ENCODE measurements at regions not wholly inside any gene's neighbourhood (a gene's known extent, or its start where the extent isn't known, plus 50 kb on each side); places are given as distances from the start of the nearest gene placed in this dataset.

DNA sequence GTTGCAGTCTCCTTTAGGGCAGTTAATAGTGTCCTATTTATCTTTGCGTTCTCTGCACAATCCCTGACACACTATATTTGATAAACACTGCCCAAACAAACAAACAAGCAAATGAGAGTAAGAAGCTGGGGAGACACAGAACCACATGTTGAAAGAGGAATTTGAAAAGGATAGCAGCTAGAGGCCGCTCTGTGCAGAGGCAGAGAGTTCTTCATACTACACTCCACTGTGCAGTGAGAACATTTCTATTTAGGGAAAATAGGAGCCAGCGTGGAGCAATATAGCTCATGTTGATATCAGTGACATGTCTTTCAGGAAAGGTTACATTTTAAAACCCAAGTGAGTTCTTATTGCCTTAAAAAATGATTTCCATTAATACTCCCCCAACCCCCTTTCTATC is 140.3 kb upstream of the SEL1L start:
- DNase-seq: no peak

DNA sequence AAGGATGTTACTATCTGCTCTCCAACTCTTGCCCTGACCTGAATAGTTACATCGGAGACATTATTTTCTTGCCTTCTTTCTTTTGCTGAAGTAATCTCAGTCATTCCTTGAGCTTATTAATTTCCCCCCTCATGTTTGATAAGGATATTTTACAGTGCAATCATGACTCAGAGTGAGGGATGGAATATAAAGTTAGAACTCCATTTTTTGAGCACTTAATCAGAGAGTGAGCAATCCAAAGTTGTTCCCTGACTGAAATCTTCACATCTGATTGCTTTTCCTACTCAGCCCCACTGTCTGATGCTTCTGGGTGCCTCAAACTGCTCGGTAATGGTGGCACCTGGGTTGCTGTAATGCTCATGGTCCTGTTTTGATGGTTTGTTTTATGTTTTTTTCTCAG is 142.7 kb upstream of the SEL1L start:
- DNase-seq: no peak

DNA sequence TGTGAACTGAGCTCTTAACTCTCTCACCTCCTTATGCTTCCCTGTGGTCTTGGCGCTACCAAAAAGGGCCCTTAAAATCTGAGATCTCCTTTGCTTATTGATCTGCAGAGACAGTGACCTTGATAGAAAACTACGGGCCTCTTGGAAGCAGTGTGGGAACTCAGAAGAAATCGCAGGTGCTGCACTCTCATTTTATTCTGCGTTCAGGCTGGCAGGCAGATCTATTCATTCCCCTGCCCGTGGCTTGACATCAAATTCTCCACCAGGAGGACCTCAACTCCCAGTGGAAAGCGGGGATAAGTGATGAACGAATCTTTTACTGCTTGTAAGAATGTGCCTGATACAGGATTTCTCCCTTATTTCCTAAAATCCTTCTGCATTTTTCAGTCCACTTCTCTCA is 143.2 kb upstream of the SEL1L start:
- DNase-seq: no peak

DNA sequence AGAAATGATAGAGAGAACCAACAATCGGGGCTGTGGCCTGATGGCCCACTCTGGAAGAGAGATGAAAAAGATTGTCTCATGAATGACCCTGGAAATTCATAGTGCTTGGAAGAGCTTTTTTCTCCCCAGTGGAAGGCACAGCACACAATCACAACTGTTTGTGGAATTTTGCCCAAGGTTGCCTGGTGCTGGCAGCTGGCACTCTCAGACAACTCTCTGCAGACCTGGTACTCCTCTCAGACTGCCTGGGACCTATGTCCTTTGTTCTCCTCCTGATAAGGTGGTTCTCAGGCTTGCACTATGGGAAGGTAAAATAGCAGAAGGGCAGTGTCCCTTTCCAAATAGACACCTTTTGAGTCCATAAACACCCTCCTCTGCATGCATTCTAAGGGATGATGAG is 144.1 kb upstream of the SEL1L start:
- DNase-seq: no peak

DNA sequence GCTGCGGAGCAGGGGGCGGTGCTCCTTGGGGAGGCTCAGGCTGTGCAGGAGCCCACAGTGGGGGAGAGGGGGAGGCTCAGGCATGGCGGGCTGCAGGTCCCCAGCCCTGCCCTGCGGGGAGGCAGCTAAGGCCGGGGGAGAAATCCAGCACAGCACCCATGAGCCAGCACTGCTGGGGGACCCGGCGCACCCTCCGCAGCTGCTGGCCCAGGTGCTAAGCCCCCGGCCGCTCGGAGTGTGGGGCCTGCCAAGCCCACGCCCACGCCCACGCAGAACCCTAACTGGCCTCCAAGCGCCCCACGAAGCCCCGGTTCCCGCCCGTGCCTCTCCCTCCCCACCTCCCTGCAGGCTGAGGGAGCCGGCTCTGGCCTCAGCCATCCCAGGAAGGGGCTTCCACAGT is 145.6 kb upstream of the SEL1L start:
- DNase-seq: no peak

DNA sequence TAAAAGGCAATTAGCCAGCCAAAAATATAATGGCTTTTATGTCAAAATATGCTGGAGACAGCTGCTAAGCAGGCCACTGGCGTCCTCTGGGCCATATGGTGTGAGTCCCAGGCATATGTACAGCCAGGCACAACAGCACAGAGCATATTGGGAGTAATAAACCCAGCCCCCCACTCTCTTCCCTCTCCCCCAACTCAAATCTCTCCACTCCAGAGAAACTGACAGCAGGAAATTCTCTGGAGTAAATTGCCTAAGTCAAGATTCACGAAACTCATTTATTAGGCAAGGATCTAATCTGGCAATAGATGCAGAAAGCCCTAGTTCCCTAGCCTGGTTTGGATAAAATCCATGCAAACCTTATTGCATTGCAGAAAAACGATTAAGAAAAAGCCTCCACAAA is 147.9 kb upstream of the SEL1L start:
- DNase-seq: no peak

DNA sequence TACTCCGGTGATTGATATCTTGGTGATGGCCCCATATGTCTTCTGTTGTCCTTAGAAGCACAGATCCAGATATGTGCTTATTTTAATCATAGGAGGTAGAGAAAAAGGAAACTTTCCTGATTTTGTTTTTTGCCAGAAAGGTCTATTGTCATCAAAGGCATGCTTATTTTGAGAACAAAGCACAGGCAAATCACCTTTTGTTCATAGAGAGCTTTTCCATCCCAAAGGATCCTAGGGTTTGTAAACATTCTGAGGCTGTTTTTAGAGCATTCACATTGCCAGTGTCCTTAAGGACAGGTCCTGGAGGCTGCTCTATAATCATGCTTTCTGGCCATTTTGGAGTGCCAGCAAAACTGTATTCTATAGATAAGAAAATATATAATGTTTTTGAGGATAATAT is 148.5 kb upstream of the SEL1L start:
- DNase-seq: no peak

DNA sequence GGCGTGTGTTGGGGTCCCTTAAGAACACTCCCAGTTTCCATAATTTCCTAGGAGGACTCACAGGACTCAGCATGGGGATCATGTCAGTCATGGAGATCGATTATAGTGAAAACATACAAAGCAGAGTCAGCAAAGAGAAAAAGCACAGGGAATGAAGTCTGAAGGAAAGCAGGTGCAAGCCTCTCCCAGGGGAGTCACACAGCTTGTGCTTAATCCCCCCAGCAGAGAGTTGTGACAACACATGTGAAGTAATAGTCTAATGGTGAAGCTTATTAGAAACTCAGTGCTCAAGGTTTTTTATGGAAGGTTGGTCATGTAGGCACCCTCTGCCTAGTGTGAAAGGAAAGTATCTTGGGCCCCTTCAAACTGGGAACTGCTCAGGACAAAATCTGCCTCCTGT is 149.0 kb upstream of the SEL1L start:
- DNase-seq: no peak

DNA sequence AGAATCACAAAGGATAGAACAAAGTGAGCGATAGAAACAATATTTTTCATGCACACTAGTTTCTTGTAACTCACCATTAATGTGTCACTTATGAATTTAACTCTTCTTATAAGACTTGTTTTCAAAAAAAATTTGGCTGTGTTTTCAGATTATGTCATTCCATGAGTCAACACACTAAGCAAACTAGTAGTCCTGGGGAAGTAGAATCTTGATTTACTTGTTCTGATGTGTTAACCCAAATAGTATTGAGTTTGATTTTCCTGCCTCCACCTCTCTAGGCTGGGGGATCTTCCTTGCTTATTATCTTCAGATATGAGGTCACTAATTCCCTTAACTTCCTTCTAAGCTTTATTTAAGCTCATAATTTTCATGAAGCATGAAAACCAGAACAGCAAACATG is 151.0 kb upstream of the SEL1L start:
- no peak for DNase-seq

DNA sequence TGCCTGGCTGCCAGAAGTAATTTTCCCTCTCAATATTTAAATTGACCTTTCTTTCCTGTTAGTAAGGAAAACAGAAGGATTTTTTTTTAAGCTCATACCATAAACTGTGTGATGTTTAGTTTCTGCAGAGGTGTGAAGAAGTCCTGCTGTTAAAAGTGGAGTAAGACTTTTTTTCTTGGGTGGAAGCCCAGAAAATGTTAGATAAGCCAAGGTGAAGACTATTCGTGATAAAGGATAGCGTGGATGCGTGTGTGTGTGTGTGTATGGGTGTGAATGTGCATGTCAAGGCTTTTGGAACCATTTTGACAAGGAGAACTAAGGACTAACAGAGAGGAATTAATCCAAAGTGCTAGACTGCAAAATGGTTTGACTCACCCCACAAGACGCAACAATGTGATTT is 152.9 kb upstream of the SEL1L start:
- no peak for DNase-seq

DNA sequence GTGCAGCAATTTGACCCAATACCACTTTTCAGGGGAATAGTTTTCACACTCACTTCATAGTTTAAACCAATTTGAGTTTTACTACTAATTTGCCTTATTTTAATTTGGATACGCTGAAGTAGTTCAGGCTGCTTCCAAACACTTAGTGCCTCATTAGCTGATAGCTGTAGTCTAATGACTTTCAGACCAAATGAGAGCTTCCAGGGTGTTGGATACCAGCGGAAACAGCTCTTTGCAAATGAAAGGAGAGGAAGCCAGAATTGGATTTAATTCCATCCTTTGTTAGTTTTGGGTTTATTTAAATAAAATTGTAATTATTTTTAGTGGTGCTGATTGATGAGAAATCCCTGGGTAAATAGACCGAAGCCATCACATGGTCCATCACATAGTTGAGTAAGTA is 158.3 kb upstream of the SEL1L start:
- no peak for DNase-seq

DNA sequence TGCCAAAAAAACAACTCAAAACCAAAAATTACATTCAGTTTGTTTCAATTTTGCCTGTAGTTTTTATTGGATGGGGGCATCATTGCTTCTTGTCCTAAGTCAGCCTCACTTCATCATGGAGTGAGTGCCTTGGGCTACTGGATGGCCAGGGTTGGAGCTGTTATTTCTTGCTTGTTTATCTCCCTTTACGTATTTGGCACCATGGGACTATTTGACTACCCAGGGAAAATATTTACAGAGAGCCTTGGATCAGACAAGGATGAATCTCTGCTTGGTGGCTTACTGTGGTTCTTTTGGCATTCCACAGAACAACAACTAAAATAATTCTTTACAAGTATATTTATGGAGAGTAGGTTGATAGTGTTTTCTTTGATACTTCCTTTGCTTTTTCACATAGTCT is 160.8 kb upstream of the SEL1L start:
- DNase-seq: no peak

DNA sequence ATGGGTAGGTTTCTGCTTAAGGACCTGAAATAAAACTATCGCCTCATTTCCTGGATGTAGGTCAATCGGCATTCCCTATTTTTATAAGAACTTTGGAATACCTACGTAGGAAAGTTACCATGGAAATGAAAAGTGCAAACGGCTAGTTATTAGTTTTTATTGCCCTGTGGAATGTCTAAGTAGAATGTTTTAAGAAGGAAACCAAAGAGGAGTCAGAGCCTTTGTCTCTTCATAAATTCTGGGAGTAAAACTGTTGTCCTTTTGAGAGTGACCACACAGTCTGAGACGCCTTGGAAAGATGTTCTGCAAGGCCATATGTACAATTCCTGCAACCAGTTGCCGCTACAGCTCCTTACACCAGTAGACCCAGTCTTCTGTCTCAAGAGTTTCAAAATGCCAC is 176.0 kb upstream of the SEL1L start:
- DNase-seq: no peak

DNA sequence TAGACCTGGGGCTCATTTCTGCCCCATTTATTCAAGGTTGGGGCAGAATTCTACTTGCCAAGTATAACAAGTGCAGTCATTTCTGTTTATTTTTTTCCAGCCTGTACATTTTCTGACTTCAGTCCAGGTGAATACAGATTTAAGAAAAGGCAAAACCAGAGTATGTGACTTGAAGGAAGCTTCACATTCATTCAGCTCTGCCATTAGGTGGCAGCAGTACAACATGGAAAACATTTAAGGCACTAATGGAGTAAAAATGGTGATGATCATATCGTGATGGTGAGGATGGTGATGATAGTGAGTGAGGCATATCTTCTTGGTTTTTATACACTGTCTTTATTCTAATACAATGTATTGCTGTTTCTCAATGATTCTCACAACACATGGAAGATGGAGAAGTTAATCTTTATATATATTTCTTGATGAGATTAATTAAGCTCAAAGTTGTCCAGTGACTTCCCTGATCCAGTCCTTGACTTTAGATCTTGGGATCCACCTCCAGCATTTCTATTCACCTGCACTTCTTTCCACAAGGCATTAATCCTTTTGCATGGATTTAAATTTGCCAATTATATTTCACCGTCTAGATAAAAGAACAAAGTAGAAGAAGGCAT is 176.7 kb upstream of the SEL1L start:
- DNase-seq: no peak

DNA sequence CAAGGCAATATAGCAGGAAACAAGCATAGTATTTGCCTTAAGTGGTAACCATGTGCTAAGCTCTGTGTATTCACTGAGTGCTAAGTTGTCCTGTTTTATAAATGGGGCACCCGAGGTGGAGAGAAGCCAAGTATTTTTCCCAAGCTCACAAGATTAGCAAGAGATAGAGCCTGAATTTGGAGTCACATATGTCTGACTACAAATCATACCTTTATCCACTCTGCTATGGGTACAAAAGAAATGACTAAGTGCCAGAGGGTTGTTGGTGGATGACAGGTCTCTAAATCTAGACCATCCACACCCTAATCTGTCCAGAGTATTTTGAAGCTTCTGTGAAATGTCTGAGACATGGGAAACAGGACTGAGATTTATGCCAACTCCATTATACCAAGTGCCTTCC is 182.1 kb upstream of the SEL1L start:
- DNase-seq: no peak

DNA sequence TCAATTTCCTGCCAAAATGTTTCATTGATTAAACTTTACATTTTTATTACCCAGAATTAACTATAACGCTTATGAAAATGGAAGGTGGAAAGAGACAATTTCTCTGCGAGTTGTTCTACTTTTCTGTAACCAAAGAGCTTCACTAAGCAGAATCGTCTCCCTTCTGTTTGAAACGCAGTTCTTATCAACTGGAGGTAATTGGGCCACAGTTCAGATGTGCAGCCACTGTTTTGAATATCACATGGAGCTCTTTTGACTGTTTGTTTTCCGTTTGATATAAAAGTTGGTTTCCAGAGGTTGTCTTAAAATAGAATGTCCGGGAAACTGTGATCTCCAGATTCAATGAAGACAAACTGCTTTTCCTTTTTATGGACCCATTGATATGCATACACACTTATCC is 183.3 kb upstream of the SEL1L start:
- DNase-seq: no peak

DNA sequence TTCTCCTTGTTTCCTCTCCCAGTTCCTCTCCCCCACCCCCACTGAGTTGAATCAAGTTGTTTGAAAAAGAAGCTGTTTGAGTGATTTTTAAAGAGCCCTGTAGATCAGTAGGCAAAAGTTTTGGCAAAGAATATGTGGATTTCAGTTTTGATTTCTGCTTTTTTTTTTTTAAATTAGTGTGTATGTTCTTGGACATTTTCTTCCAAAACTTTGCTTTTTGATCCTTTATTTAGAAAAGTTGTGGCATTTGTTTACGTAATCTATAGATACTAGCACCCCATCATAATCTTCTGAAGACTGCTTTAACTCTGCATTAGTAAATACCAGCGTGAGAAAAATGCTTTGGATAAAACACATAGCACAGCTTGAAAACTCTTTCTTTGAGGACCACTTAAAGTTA is 190.3 kb upstream of the SEL1L start:
- no peak for DNase-seq

DNA sequence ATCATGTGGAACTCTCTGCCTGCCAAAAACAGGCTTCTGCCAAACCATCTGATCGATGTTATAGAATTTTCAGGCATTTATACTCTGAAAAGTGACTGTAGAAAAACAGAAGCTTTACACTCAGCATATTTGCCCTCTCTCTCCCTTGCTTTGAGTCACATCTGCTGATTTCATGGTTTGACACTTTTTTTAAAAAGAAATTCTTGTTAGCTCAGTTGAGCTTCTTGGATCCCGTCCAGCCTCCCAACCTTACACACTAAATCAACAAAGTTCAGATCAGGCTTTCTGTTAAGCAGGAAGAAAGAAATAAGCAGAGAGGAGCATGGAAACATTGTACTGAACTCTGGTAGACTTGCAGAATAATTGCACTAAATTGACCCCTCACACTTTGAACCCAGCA is 193.6 kb upstream of the SEL1L start:
- DNase-seq: no peak

DNA sequence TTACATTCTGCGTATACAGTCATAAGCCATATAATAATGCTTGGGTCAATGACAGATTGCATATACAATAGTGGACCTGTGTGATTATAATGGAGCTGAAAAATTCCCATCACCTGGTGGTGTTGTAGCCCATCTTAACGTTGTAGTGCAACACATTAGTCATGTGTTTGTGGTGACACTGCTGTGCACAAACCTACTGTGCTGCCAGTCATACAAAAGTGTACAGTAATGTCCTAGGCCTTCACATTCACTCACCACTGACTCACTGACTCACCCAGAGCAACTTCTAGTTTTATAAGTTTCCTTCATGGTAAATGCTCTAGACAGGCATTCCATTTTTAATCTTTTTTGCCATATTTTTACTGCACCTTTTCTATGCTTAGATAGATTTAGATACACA is 194.8 kb upstream of the SEL1L start:
- no peak for DNase-seq

DNA sequence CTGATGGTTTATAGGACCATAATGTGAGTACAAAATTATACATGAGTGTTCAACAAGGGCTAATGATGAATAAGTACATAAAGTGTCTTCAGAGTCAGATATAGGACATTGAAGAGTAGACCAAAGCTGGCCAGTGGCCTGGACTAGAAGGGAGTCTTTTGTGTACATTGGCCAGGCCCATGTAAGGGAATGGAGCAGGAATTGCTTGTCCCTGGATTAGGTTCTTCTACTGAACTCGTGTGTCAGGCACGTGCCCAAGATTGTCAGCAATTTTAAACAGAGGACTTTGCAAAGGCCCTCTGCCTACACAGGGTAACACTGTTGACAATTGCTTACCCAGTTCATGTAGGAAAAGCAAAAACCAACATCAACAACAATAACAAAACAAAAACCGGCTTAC is 196.0 kb upstream of the SEL1L start:
- no peak for DNase-seq

DNA sequence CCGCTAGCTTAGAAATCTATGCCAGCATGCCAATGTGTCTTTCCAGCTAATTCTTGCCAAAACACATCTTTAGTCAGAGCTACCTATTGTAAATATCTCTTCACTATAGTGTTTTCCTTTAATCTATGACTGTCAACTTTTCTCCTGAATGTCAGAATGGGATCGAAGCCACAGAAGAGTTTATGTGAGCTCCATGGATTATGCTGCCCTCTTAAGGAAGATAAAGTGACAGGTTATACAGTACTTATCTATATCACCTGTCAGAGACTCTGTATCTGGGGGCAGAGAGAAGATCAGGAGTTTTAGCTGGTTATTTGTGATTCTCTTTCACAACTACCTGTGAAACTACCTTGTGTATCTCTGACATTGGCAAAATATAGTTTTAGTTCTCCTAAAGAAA is 204.3 kb upstream of the SEL1L start:
- DNase-seq: no peak

DNA sequence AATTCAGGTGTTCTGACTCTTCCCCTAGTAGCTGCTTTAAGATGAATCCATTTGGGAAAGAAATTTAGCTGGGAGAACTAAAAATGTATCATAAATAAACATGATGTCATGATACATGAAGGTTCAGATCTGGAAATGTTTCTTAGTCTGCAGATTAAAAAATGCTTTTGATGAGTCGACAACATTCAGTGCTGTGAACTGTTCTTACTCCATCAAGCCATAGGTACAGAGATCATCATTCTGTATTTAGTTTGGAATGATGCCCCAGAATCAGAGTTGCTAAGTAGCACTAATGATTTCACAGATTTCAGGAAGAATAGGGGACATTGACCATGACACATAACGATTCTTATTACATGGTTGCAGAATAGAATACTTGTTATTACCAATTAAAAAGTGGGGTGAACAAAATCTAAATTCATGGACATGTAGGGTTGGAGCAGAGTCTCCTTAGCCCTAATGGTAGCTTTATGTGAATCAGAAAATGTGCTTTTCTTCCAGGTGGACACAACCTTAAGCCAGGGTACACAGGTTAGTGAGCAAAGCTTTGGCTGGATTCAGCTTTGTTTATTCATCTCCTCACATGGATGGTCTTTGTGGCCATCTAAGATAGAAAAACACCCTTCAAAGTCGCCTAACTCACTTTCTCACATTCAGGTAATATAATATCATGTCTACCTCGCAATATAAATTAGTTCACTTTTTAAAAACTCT is 205.4 kb upstream of the SEL1L start:
- no peak for DNase-seq

DNA sequence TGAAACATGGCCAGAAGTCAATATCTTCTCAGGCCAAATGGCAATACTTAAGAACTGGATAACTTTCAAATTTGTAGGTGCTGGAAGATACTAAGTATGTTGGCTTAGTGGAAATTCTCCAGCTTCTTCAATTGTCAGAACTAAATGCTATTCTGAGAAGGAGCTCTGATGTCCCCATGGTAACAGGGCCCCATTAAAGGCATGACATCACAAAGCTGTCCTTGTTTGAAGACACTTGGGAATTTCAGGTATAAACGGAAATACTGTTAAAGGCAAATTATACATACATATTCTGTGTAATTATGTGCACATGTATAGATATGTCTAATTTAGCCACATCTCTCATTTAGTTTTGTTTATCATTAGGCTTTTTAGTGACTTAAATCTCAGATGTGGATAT is 210.0 kb upstream of the SEL1L start:
- no peak for DNase-seq

DNA sequence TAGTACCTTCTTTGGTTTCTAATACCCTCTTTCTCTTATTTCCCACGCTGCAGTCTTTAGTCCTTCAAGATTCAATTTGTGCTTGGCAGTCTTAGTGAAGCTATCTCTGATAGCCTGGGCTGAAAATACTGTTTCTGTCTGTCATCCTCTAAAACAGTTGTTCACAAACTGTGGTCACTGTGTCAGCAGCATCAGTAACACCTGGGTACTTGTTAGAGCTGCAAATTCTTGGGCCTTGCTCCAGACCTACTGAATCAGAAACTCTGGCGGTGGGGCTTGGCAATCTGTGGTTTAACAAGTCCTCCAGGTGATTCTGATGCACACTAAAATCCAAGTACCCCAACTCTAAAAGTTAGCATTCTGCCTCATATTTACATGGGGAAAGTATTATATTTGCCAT is 217.5 kb upstream of the SEL1L start:
- no peak for DNase-seq

DNA sequence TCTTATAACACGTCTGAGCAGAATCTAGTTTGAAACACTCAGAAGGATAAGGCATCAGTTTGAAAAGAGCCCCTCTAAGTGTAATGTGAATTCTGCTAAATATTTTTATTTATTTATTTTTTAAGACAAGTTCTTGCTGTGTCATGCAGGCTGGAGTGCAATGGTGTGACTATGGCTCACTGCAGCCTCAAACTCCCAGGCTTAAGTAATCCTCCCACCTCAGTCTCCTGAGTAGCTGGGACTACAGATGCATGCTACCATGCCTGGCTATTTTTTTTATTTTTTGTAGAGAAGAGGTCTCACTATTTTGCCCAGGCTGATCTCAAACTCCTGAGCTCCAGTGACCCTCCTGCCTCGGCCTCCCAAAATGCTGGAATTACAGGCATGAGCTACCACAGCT is 225.9 kb upstream of the SEL1L start:
- no peak for DNase-seq
